ENCODE measurements at regions not wholly inside any gene's neighbourhood (a gene's known extent, or its start where the extent isn't known, plus 50 kb on each side); places are given as distances from the start of the nearest gene placed in this dataset.
"Not testable (repeated sequence)": the region's sequence is repeated elsewhere in the genome, so short reads cannot be mapped to it uniquely, and the experiment has no call there.

DNA sequence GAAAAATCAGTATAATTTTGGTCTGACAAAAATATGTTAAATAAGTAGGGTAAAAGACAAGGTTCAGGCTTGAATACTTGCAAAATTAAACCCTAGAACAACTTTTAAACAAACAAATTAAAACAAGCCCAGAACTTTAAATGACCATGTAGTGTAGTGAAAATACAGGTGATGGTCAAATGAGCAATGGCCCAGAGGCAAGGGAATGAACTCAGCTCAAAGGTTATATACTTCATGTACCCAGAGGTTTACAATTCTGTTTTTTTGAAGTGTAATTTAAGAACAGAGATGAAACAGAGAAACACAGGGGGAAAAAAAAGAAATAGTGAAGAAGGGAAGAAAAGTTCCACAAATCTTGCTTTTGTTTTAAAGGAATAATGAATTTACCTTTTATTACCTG, 949.2 kb downstream of the TRHDE start:
- no peak for ATAC-seq

DNA sequence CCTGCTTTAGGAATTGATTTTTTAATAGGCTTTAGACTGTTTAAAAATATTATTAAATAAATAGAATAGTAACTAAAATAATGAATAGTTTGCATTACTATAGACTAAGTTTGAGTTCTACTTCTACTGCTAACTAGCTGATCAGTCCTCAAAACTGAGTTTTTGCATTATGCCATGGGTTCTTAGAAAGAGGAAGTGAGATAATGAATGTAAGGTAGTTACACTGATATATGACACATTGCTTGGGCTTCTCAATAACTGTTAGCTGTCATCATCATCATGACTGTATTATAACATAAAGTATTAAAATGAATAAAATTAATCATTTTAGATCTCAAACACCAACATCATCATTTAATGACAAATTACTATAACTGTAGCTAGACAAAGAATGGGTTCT, 949.7 kb downstream of the TRHDE start:
- ATAC-seq: no peak

DNA sequence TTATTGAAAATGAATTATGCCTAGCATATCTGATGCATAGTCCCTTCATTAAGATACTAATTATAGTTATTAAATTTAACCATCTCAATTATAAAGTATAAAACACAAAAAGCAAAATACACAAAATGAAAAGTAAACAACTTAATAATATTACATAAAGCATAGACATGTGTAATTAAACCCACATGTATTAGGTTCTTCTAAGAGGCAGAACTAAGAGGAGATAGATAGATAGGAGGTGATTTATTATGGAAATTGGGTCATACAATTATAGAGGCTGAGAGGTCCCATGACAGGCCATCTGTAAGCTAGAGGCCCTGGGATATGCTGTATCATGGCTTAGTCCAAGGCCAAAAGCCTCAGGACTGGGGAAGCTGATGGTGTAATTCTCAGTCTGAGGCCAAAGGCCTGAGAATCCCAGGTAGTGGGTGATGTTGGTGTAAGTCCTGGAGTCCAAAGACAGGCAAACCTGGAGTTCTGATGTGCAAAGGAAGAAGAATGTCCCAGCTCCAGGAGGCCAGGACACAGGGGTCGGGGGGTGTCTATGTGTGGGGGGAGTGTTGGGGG, 953.3 kb downstream of the TRHDE start:
- ATAC-seq: no peak

DNA sequence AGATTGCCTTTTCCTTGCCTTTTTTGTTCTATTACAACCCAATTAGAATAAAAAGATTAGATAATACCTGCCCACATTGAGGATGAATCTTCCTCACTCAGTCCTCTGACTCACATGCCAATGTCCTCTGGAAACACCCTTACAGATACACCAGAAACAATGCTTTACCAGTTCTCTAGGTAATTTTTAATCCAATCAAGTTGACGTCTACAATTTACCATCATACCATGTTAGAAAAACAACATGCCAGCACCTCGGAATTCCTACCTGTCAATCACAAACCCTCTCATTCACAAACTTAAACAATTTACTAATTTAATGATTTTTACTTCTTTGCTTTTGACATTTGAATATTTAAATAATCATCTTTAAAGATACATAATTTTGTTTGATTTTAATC, 953.8 kb downstream of the TRHDE start:
- ATAC-seq: no peak

DNA sequence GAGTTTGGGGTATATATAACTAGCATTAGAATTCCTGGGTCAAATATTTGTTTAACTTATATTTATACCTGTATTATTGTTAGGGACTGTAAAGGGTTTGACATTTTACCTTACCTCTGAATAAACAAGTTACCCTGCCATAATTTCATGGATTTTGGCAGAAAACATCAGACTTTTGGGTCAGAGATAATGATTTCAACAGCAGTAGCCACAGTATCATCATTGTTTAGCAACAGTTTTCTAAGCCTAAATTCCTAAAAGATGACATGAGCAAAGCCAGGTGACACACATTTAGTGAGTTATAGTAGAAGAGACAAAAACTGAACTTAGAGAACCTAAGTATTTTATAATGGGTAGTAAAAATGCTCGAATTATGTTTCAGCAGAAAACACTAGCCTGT, 954.4 kb downstream of the TRHDE start:
- ATAC-seq: no peak

DNA sequence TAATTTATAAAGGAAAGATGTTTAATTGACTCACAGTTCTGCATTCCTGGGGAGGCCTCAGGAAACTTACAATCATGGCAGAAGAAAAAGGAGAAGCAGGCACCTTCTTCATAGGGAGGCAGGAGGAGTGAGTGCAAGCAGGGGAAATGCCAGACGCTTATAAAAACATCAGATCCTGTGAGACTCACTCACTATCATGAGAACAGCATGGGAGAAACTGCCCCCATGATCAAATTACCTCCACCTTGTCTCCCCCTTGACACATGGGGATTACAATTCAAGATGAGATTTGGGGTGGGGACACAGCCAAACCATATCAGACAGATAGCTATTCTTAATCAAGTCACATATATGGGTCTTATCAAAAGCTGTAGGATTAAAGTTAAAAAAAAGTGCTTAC, 956.7 kb downstream of the TRHDE start:
- ATAC-seq: not testable (repeated sequence)

DNA sequence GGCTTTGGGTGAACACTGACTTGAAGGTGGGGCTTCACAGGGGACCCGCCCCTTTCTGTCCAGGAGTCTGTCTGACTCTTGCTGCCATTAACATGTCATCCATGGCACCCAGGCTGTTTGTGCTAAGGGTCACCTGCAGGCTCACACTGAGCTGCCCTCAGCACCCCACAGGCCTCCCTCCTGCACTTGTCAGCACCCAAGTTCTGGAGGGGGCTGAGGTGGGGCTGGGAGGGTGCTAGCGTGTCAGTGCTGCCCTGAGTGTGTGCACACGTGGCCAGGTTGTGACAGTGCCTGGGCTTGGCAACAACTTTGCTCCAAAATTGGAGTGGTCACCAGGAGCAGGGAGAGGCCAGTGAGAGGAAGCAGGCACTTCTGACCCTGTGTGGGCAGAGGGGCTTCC, 963.2 kb downstream of the TRHDE start:
- no peak for ATAC-seq

DNA sequence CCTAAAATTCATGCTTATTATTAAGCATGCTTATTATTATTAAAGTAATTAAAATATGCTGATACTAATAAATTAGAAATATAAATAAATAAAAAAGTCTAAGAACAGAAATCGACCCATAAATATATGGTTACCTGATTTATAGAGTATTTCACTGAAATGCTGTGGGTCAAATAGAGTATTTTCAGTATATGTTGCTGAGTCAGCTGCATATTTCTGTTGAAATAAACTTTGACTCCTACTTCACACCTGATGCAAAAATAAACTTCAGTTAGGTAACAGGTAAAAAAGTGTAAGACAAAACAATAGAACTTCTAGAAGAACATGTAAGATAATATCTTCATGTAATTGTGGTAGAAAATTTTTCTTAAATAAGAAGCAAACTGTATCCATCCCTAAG, 967.9 kb downstream of the TRHDE start:
- no peak for ATAC-seq

DNA sequence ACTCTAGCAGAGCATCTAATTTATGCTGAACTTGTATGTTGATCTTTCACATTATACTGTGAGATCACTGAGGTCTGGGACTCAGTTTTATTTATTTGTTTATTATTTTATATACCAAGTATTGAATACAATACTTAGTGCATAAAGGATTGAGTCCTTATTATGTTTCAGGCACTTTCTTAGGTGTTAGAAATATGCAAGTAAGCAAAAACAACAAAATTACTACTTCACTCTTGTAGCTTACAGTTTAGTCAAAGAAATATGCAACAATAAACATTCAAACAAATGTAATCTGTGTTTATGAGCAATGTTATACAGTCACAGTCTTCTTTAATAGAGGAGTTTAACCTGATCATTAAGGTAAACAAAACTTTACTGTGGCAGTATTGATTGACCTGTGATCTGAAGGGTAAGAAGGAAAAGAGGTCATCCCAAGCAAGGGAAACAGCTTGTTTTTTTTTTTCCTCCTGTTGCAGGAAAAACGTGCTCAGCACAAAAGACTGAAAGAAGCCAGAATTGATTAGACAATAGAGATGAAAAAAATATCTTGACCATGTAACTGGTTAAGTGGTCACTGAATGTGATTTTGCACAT, 990.7 kb downstream of the TRHDE start:
- ATAC-seq: no peak

DNA sequence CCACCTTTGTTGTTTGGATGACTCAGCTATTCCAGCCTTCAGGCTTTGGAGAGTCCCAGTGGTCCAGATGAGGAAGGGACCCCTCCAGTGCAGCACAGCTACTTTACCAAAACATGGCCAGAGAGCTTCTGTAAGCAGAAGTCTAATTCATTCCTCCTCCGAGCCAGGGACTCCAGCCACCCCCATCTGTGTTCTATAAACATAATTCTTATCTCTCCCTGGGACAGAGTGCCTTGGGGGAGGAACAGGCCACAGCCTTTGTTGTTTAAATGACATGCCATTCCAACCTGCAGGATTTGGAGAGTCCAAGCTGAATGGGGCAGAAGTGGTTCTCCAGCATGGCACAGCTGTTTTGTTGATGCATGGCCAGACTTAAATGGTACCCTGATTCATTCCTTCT, 994.0 kb downstream of the TRHDE start:
- no peak for ATAC-seq

DNA sequence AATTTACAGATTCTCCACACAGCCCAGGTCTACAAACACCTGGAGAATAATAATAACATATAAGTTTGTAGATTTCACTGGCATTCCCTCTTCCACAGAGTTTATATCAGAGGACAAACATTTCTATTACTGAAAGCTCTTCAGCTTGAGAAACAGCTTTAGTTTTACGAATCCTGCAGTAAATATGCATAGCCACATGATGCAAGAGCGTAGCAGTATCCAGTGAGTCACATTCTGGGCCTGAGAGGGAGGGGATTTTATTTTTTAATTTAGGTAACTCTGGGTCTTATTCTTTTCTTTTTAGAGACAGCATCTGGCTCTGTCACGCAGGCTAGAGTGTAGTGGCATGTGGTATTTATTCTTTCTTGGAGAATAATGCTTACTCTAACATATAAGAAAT, 1002.8 kb downstream of the TRHDE start:
- no peak for ATAC-seq

DNA sequence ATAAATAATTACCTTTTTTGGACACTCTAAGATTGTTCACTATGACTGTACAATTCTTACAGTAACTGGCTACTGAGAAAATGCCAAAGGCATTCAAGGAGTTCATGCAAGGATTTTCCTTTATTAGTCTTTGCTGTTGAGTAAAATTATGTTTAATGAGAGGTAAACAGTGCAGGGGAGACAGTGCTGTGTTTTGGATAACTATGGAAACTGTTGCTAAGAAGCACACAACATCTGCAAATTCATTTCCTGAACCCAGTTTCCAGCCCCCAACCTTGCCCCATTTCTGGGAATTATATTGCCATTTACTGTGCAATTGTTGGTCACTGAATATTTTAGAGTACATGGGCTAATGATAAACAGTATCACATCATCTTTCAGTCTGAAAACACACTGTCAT, 1005.8 kb downstream of the TRHDE start:
- ATAC-seq: no peak

DNA sequence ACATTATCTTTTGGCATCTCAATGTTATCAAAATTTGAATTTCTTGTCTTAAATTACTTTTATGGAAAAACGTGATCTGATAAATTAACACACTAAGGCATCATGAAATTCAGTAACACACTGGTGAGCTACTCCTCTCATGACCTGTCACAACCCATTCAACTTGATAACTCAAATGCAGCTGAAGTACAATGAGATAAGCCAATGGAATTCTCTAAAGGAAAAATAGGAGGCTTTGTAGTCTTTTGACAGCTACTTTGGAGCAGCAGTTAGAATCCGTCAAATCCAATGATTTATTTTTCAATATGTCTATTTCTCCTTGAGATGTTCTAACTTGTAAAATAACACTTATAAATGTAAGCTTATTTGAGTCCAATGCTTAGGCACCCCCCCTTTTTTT, 1029.4 kb downstream of the TRHDE start:
- no peak for ATAC-seq

DNA sequence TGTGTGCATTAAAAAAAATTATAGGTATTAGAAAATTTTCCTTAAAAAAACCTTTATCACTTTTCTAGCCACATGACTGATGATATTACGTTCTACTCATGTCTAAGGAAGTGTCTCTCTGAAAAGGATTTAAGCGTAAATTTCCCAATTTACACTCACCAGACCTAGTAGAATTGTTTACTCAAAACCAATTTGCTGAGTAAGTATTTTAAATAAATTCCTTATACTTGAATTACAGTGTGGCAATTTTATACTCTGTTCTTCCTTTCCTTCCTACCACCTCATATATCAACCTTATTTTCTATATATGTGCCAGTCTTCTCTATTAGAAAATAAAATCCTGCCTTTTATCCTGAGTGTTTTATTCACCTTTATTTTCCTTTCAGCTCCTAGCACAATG, 1035.1 kb downstream of the TRHDE start:
- ATAC-seq: no peak

DNA sequence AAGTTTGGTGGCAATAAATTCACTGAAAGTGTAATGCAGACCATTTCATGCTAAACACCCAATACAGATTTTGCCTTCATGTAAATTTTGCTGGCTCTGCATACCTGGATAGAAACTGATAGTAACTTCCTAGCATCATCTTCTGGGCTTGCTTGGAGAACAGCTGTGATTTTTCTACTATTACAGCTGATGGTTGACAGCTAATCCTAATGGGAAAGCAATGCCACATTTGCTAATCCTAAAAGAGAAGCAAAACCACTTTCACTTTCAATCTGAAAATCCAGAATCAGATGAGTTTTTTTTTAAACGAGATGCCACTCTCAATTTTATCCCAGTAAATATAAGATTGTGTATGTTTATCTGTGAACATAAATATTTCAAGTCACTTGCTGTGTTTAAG, 1035.9 kb downstream of the TRHDE start:
- ATAC-seq: no peak

DNA sequence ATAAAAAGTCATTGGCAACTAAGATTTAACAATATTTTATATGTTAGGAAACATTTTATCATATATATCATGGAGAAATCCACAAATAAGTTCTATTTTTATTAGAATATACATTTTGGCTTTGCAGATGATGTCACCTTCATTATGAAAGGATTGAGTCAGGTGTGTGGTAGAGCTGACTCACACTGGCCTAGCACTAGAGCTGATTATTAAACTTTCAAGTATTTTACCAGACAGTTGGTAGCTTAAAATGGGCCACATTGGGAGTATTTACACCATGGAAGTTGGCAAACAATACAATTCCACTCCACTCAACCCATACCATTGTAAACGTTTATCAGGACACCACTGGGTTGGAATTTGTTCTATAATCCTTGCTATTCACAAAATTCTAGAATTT, 1036.6 kb downstream of the TRHDE start:
- no peak for ATAC-seq

DNA sequence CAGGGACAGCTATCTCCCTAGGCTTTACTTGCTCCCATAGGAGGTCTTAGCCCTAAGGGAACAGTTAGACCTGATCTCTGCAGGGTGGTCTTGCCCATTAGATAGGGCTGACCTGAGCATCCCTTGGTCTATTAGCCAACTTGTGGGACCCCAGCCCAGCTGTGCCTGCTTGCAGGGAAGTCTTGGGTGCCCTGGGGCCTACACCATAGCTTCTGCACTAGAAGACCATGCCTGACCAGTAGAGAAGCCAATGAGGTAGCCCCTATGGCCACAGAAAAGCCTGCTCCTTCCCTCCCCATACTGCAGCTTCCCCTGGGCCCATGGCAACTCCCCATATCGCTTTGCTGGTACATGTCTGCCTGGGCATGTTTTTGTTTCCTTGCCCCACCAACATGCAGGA, 1049.1 kb downstream of the TRHDE start:
- no peak for ATAC-seq

DNA sequence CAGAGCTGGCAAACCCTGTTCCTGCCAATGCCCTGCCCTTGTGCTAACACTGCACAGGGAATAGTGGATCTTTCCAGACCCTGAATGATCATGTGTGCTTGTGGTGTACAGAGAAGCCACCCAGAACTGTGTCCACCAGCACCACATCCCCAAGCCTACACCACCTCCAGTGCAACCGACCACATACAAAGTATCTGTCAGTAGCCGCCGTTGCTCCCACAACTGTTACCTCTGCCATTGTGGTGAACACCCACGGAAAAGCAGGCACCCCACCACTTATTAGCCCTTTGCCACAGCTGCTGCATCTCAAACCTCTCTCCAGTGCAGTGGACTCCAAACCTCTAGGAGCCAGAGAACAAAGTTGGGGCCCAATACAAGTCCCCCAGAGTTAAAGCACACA, 1049.6 kb downstream of the TRHDE start:
- ATAC-seq: no peak

DNA sequence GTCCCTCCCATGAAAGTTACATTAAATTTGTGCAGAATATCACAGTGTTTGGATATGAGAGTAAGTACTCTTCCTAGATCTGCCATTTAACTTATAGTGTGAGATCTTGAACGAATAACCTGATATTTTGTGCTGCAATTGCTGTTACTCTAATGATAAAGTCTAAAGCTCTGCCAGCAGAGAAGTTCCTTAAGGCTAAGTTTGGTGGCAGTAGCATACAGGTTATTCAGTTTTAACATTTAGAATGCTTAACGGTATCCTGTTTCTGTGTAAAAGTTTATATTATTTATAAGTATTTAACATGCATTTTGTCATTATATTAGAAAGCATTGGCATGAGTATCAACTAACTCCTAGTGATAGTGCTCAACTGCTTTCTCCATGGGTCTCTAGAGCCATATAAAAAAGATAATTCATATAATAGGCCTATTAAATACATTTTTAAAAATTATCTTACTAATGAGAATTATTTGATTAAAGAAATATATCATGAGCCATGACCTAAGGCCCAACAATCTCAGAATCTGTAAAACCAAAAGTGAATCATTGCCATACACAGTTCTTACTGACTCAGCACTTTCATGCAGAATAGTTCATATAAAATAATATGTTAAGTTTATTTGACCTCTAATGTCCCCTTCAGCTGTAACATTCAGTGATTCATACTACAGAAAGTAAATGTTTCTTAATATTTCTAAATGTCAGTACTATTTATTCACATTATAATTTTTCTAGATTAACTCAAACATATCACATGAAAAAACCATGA, 1058.6 kb downstream of the TRHDE start:
- ATAC-seq: no peak

DNA sequence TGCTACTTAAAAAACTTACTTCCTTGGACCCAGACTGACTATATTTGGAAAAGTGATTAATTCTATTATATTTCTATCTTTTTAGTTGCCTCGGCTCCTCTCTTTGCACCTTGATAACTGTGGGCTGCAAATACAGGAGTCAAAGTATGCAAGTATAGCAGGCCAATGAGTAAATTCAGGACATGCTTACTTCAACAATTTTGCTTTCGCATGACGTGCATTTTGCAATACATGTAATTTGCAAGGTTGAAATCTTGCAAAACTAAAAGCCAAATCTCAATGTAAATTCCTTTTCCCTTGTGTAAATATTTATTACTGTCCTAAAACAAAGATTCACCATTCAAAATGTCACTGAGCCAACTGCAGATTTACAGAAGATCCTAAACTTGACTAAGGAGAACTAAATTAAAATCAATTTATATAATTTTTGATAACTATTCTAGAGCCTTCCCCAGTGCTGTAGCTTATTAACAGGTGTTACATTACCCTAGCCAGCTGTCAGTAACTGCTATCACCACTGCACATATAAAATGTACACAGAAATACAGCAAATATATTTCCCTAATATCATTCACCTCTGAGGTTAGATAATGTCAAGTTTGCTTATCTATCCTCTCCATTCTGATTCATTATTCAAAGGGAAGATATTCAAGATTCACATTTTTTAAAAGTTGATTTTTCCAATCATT, 1069.5 kb downstream of the TRHDE start:
- ATAC-seq: no peak

DNA sequence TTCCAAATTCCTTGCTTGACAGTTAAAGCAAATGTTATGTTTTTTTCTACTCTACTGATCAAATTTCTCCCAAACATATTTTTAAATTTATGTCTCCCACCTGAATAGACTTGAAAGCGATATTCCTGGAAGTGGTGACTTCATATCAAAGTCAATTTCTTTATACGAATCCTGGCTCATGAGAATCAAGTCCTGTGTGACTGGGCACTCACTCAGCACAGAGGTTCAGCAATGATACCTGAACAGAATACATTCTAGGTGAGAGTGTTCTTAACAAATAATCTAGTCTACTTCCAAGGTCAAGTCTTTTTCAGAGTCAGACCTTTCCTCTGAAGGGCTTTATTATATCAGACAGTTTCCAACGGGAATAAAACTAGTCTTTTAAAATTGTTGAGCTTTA, 1070.6 kb downstream of the TRHDE start:
- ATAC-seq: no peak

DNA sequence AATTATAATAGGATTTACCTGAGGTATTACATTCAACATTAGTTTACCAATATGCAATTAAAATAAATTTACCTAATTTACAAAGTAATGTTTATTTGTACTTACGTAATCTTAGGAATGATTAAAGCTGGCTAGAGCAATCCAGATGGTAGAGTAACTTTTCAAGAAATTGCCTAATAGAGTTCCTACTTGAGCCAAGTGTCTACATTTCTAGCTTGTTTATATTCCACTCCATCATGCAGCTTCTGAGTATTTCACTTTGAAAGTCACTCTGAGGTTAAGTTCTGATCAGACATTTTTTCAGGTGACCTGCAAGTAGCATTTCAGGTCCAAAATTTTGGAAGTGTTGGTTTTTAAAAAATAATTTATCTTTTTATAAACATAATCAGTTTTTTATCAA, 1080.7 kb downstream of the TRHDE start:
- no peak for ATAC-seq

DNA sequence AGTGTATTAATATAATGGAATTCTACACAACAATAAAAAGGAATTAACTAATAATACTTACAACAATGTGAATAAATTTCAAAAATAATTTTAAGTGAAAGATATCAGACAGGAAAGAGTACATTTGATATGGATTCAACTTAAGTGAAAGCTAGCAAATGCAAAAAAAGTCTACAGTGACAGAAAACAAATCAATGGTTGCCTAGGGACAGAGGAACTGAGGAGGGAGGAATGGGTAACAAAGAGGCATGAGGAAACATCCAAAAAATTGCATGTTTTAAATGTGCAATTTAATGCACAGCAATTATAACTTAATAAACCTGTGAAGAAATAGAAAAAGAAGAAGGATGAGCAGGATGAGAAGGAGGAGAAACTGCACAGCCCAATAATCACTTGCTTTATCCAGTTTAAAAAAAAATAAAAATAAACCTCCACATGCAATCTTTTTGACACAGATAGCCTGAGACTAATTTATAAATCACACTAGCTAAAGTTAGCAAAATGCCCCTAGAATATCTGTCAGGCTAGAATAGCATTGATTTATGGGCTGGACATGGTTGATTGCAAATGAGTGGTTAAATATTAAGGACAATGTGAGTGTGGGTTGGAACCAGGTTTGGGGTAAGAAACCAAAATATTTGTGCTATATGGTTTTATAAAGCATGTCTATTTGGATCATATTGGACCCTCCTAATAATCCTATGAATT, 1089.1 kb downstream of the TRHDE start:
- ATAC-seq: no peak
